ENCODE measurements at regions not wholly inside any gene's neighbourhood (a gene's known extent, or its start where the extent isn't known, plus 50 kb on each side); places are given as distances from the start of the nearest gene placed in this dataset.

DNA sequence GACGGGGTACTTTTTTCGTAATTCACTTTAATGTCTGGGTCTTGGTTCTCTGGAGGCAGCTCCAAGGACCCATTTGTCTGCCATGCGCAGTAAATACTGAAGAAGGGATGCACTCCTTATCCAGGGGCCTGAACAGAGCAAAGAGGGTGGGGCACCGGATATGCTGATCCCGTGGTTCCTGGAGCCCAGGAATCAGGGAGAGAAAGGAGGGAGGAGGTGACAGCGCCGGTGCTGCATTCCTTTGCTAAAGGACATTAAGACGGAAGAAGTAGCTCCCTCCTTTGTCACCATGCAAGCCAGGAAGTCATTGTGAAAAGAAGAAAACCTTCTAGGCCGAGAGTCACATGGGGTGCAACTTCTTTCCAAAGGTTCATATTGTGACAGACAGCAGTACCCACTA lies 1057.7 kb downstream of the VRK1 start:
- H3K27ac ChIP-seq (ENCODE audit: low read depth, low read length) = no peak overlapping the region
- Mint-ChIP-seq H3K4me3 (ENCODE audit: unreplicated experiment) (no peak overlapping the region), H3K27ac (ENCODE audit: unreplicated experiment) (no peak overlapping the region), H3K36me3 (ENCODE audit: low read depth, unreplicated experiment) (no peaks in the 10 kb centered on the region), H3K27me3 (ENCODE audit: low read depth, unreplicated experiment) (peaks cover 6% of the 10 kb centered on the region), H3K4me1 (ENCODE audit: low read depth, unreplicated experiment) (peaks cover 1% of the 10 kb centered on the region), H3K9me3 (ENCODE audit: unreplicated experiment) (no peaks in the 10 kb centered on the region)
- H3K9ac ChIP-seq (ENCODE audit: low read length) = no peak overlapping the region
- no peak overlapping the region for H3K4me2 ChIP-seq (ENCODE audit: low read length)
- H3K9me3 ChIP-seq (ENCODE audit: insufficient read depth, low read depth, low read length) = no peaks in the 10 kb centered on the region
- no peaks in the 10 kb centered on the region for H3K27me3 ChIP-seq (ENCODE audit: insufficient read depth, low read length)
- no peak overlapping the region for H3K4me3 ChIP-seq (ENCODE audit: insufficient read depth, low read depth, low read length)
- TF ChIP-seq, protein P1, sequence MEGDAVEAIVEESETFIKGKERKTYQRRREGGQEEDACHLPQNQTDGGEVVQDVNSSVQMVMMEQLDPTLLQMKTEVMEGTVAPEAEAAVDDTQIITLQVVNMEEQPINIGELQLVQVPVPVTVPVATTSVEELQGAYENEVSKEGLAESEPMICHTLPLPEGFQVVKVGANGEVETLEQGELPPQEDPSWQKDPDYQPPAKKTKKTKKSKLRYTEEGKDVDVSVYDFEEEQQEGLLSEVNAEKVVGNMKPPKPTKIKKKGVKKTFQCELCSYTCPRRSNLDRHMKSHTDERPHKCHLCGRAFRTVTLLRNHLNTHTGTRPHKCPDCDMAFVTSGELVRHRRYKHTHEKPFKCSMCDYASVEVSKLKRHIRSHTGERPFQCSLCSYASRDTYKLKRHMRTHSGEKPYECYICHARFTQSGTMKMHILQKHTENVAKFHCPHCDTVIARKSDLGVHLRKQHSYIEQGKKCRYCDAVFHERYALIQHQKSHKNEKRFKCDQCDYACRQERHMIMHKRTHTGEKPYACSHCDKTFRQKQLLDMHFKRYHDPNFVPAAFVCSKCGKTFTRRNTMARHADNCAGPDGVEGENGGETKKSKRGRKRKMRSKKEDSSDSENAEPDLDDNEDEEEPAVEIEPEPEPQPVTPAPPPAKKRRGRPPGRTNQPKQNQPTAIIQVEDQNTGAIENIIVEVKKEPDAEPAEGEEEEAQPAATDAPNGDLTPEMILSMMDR (IDR thresholded peaks at IDR 0.05; ENCODE audit: insufficient read depth, low read depth, low read length) = no peak
- TF ChIP-seq EZH2 (IDR thresholded peaks at IDR 0.05; ENCODE audit: insufficient read depth, low read length) = no peak
- H3K79me2 ChIP-seq (ENCODE audit: insufficient read depth, low read length) = no peaks in the 10 kb centered on the region
- no peak overlapping the region for H2AFZ ChIP-seq (ENCODE audit: low read depth, low read length)
- no peaks in the 10 kb centered on the region for H3K4me1 ChIP-seq (ENCODE audit: insufficient read depth, low read length)
- no peak for FAIRE-seq
- no peaks in the 10 kb centered on the region for H4K20me1 ChIP-seq (ENCODE audit: insufficient read depth, low read length)
- no peaks in the 10 kb centered on the region for H3K36me3 ChIP-seq (ENCODE audit: insufficient read depth, low read length)
- no peak for DNase-seq (ENCODE audit: low read depth)

DNA sequence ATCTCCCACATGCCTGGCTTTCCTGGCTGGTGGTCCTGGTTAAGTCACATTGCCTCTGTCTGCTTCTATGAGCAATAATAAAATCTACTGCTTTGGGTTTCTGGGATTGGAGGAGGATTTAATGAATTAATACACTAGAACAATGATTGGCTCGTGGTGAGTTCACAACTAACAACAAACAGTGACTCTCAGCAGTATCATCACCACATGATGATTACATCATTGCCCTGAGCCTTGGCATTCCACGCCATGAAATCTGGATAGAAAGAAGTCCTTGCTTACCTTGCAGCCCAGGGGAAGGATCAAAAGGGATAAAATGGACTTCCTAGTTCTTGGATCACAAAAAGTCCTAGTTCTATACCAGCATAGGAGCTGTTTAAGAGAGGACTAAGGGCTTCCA lies 1069.0 kb downstream of the VRK1 start:
- H3K9me3 ChIP-seq (ENCODE audit: insufficient read depth, low read depth, low read length) = no peaks in the 10 kb centered on the region
- DNase-seq (ENCODE audit: low read depth) (no peak), FAIRE-seq (no peak)
- Mint-ChIP-seq H3K4me3 (ENCODE audit: unreplicated experiment) (no peak overlapping the region), H3K4me1 (ENCODE audit: low read depth, unreplicated experiment) (no peaks in the 10 kb centered on the region), H3K9me3 (ENCODE audit: unreplicated experiment) (no peaks in the 10 kb centered on the region), H3K36me3 (ENCODE audit: low read depth, unreplicated experiment) (no peaks in the 10 kb centered on the region), H3K27me3 (ENCODE audit: low read depth, unreplicated experiment) (peaks cover 3% of the 10 kb centered on the region), H3K27ac (ENCODE audit: unreplicated experiment) (peak overlapping the region; percentile 84)
- no peak overlapping the region for H3K4me2 ChIP-seq (ENCODE audit: low read length)
- H3K27ac ChIP-seq (ENCODE audit: low read depth, low read length) = no peak overlapping the region
- no peaks in the 10 kb centered on the region for H3K27me3 ChIP-seq (ENCODE audit: insufficient read depth, low read length)
- H3K4me3 ChIP-seq (ENCODE audit: insufficient read depth, low read depth, low read length) = no peak overlapping the region
- H3K36me3 ChIP-seq (ENCODE audit: insufficient read depth, low read length) = no peaks in the 10 kb centered on the region
- no peaks in the 10 kb centered on the region for H4K20me1 ChIP-seq (ENCODE audit: insufficient read depth, low read length)
- no peaks in the 10 kb centered on the region for H3K4me1 ChIP-seq (ENCODE audit: insufficient read depth, low read length)
- H3K79me2 ChIP-seq (ENCODE audit: insufficient read depth, low read length) = no peaks in the 10 kb centered on the region
- H3K9ac ChIP-seq (ENCODE audit: low read length) = no peak overlapping the region
- TF ChIP-seq, protein P1 (IDR thresholded peaks at IDR 0.05; ENCODE audit: insufficient read depth, low read depth, low read length) = no peak
- TF ChIP-seq EZH2 (IDR thresholded peaks at IDR 0.05; ENCODE audit: insufficient read depth, low read length) = no peak
- no peak overlapping the region for H2AFZ ChIP-seq (ENCODE audit: low read depth, low read length)

DNA sequence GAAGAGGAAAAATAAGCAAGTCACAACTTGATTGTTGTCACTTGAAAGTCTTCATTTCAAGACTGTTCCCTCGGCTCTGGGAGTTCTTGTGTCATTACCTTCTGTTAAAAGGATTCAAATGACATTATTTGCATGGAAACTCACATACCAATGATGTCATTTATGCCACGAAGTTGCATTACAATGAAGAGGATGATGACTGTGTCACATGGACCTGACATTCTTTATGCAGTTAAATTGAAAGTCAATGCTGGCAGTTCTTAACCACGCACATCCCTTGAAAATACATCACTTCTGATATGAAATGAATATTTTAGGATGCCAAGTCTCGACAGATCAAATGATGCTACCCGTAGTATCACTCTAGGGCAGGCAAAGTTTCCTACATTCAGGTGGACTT lies 1069.5 kb downstream of the VRK1 start:
- Mint-ChIP-seq H3K4me3 (ENCODE audit: unreplicated experiment) (no peak overlapping the region), H3K4me1 (ENCODE audit: low read depth, unreplicated experiment) (no peaks in the 10 kb centered on the region), H3K9me3 (ENCODE audit: unreplicated experiment) (no peaks in the 10 kb centered on the region), H3K27ac (ENCODE audit: unreplicated experiment) (no peak overlapping the region), H3K36me3 (ENCODE audit: low read depth, unreplicated experiment) (no peaks in the 10 kb centered on the region), H3K27me3 (ENCODE audit: low read depth, unreplicated experiment) (peaks cover 5% of the 10 kb centered on the region)
- Histone ChIP-seq H3K27ac (ENCODE audit: low read depth, low read length) (no peak overlapping the region), H3K4me3 (ENCODE audit: insufficient read depth, low read depth, low read length) (no peak overlapping the region), H3K4me2 (ENCODE audit: low read length) (no peak overlapping the region), H3K27me3 (ENCODE audit: insufficient read depth, low read length) (no peaks in the 10 kb centered on the region), H2AFZ (ENCODE audit: low read depth, low read length) (no peak overlapping the region), H3K4me1 (ENCODE audit: insufficient read depth, low read length) (no peaks in the 10 kb centered on the region), H3K79me2 (ENCODE audit: insufficient read depth, low read length) (no peaks in the 10 kb centered on the region), H4K20me1 (ENCODE audit: insufficient read depth, low read length) (no peaks in the 10 kb centered on the region), H3K9me3 (ENCODE audit: insufficient read depth, low read depth, low read length) (no peaks in the 10 kb centered on the region), H3K36me3 (ENCODE audit: insufficient read depth, low read length) (no peaks in the 10 kb centered on the region), H3K9ac (ENCODE audit: low read length) (no peak overlapping the region)
- no peak for FAIRE-seq
- TF ChIP-seq EZH2 (IDR thresholded peaks at IDR 0.05; ENCODE audit: insufficient read depth, low read length) = no peak
- TF ChIP-seq, protein P1 (IDR thresholded peaks at IDR 0.05; ENCODE audit: insufficient read depth, low read depth, low read length) = no peak
- DNase-seq (ENCODE audit: low read depth) = no peak

Data from astrocyte (in vitro differentiated cells and primary cell).